IMR-90 (cell line): ENCODE measurements at regions not wholly inside any gene's neighbourhood (a gene's known extent, or its start where the extent isn't known, plus 50 kb on each side); places are given as distances from the start of the nearest gene placed in this dataset.

Source experiments
- ATAC-seq: fragments of 200-7000 bp; cut with Tn5 transposase; 2 replicates; pipeline ENCODE4 v1.9.1; 2020; ENCODE audit warnings: low read depth, mild to moderate bottlenecking, moderate library complexity
- BruUV-seq: library from RNA; stranded (reverse); fragments of 400-500 nt; replicated peaks from 2 replicates; lab custom pipeline; 2021; lab: Mats Ljungman, UMichigan
- CTCF ChIA-PET: fragments of 300-600 bp; formaldehyde crosslinking; extraction: SDS; loops from one replicate; lab custom pipeline; 2021; ENCODE audit warnings: antibody characterized with exemption; lab: Yijun Ruan, JAX
- POLR2A ChIA-PET: fragments of 300-600 bp; sonication (Branson Sonifier 250); formaldehyde crosslinking; loops from one replicate; lab custom pipeline; 2022; ENCODE audit warnings: antibody characterized with exemption; ENCODE audit not compliant: unreplicated experiment; lab: Charles Lee
- DNase-seq: peaks from one replicate; pipeline ENCODE4 v3.0.0; 2013
- H2AFZ ChIP-seq: replicated peaks from 2 replicates; pipeline ENCODE3; 2013; ENCODE audit warnings: low read length, mild to moderate bottlenecking; ENCODE audit not compliant: poor library complexity
- H2AK5ac ChIP-seq: 2 replicates; pipeline ENCODE4 v1.6.1; 2013; ENCODE audit warnings: low read depth, low read length, inconsistent platforms
- H2AK9ac ChIP-seq: replicated peaks from 2 replicates; pipeline ENCODE3; 2013; ENCODE audit warnings: mild to moderate bottlenecking, low read depth, low read length, moderate library complexity; ENCODE audit not compliant: poor library complexity
- H2BK120ac ChIP-seq: 2 replicates; pipeline ENCODE4 v1.6.1; 2013; ENCODE audit warnings: low read depth, low read length, inconsistent platforms
- H2BK15ac ChIP-seq: 3 replicates; pipeline ENCODE4 v1.6.1; 2013; ENCODE audit warnings: low read depth, low read length, inconsistent platforms
- H2BK20ac ChIP-seq: 2 replicates; pipeline ENCODE4 v1.6.1; 2013; ENCODE audit warnings: low read depth, mild to moderate bottlenecking, inconsistent platforms, low read length, moderate library complexity
- H2BK5ac ChIP-seq: 2 replicates; pipeline ENCODE4 v1.6.1; 2013; ENCODE audit warnings: mild to moderate bottlenecking, low read depth, low read length, inconsistent platforms; ENCODE audit not compliant: poor library complexity, severe bottlenecking
- H3K14ac ChIP-seq: replicated peaks from 2 replicates; pipeline ENCODE4 v1.6.1; 2013; ENCODE audit warnings: low read depth, low read length, inconsistent platforms
- H3K18ac ChIP-seq: 2 replicates; pipeline ENCODE4 v1.6.1; 2013; ENCODE audit warnings: low read depth, low read length, control low read depth
- H3K23ac ChIP-seq: 2 replicates; pipeline ENCODE4 v1.6.1; 2013; ENCODE audit warnings: low read depth, low read length, inconsistent platforms
- H3K27ac ChIP-seq: 2 replicates; pipeline ENCODE4 v1.5.1; 2013; ENCODE audit warnings: mild to moderate bottlenecking, control low read depth, low read length; ENCODE audit not compliant: insufficient read depth
- H3K27me3 ChIP-seq: 2 replicates; pipeline ENCODE4 v1.6.1; 2013; ENCODE audit warnings: low read length; ENCODE audit not compliant: control insufficient read depth, insufficient read depth
- H3K36me3 ChIP-seq: 2 replicates; pipeline ENCODE4 v1.6.1; 2013; ENCODE audit warnings: low read length, mixed read lengths; ENCODE audit not compliant: control insufficient read depth, insufficient read depth
- H3K4ac ChIP-seq: 2 replicates; pipeline ENCODE4 v1.6.1; 2013; ENCODE audit warnings: low read depth, low read length, inconsistent platforms
- H3K4me1 ChIP-seq: 2 replicates; pipeline ENCODE4 v1.6.1; 2013; ENCODE audit warnings: low read length, mixed read lengths; ENCODE audit not compliant: control insufficient read depth, insufficient read depth
- H3K4me2 ChIP-seq: 2 replicates; pipeline ENCODE4 v1.6.1; 2013; ENCODE audit warnings: low read depth, mild to moderate bottlenecking, control low read depth, low read length, moderate library complexity
- H3K4me3 ChIP-seq: 2 replicates; pipeline ENCODE4 v1.5.1; 2013; ENCODE audit warnings: low read depth, mild to moderate bottlenecking, control low read depth, low read length, moderate library complexity; ENCODE audit not compliant: insufficient read depth
- H3K56ac ChIP-seq: 2 replicates; pipeline ENCODE4 v1.6.1; 2013; ENCODE audit warnings: low read length, inconsistent platforms; ENCODE audit not compliant: insufficient read depth; ENCODE audit errors: extremely low read depth
- H3K79me1 ChIP-seq, 2 experiments: 2 replicates each; pipeline ENCODE4 v1.6.1; 2013; ENCODE audit warnings: low read length in 2 of 2, inconsistent platforms in 1 of 2, low read depth in 1 of 2
- H3K9ac ChIP-seq: 2 replicates; pipeline ENCODE4 v1.6.1; 2013; ENCODE audit warnings: low read depth, low read length, control low read depth
- H3K9me1 ChIP-seq: 2 replicates; pipeline ENCODE4 v1.6.1; 2013; ENCODE audit warnings: low read length, inconsistent platforms; ENCODE audit not compliant: insufficient read depth
- H3K9me3 ChIP-seq: 2 replicates; pipeline ENCODE4 v1.6.1; 2013; ENCODE audit warnings: low read length; ENCODE audit not compliant: control insufficient read depth, insufficient read depth
- H4K20me1 ChIP-seq: 2 replicates; pipeline ENCODE4 v1.6.1; 2013; ENCODE audit warnings: low read length, inconsistent platforms; ENCODE audit not compliant: insufficient read depth
- H4K5ac ChIP-seq: 2 replicates; pipeline ENCODE4 v1.6.1; 2013; ENCODE audit warnings: mild to moderate bottlenecking, low read depth, low read length, control low read depth
- H4K8ac ChIP-seq, 2 experiments: 2 replicates each; pipeline ENCODE4 v1.6.1; 2013; ENCODE audit warnings: low read depth in 2 of 2, low read length in 2 of 2, control low read depth in 1 of 2, inconsistent platforms in 1 of 2
- H4K91ac ChIP-seq: 2 replicates; pipeline ENCODE4 v1.6.1; 2013; ENCODE audit warnings: low read depth, low read length, inconsistent platforms; ENCODE audit not compliant: insufficient read depth
- BHLHE40 ChIP-seq: fragments of 150-350 bp; IDR thresholded peaks from 2 replicates; pipeline ENCODE4 v1.6.1; 2016; ENCODE audit warnings: mild to moderate bottlenecking, low read depth, low read length
- CEBPB ChIP-seq: IDR thresholded peaks from 2 replicates; pipeline ENCODE4 v1.6.1; 2012; ENCODE audit warnings: low read depth, low read length, improper control_type of control experiment
- CHD1 ChIP-seq: IDR thresholded peaks from 2 replicates; pipeline ENCODE4 v1.6.1; 2012; ENCODE audit warnings: low read depth, low read length, improper control_type of control experiment
- CTCF ChIP-seq: conservative IDR thresholded peaks from 2 replicates; pipeline ENCODE4 v1.5.1; 2012; ENCODE audit warnings: mild to moderate bottlenecking, low read depth, low read length, improper control_type of control experiment
- ELK1 ChIP-seq: fragments of 150-350 bp; IDR thresholded peaks from 2 replicates; pipeline ENCODE4 v1.6.1; 2016; ENCODE audit warnings: low read depth, mild to moderate bottlenecking, low read length, moderate library complexity, borderline replicate concordance
- FOS ChIP-seq: fragments of 150-350 bp; IDR thresholded peaks from 2 replicates; pipeline ENCODE4 v1.6.1; 2016; ENCODE audit warnings: low read depth, low read length
- MAFK ChIP-seq: IDR thresholded peaks from 2 replicates; pipeline ENCODE4 v1.6.1; 2012; ENCODE audit warnings: low read depth, low read length, improper control_type of control experiment
- MAZ ChIP-seq: IDR thresholded peaks from 2 replicates; pipeline ENCODE4 v1.6.1; 2012; ENCODE audit warnings: low read depth, mild to moderate bottlenecking, low read length, improper control_type of control experiment, moderate library complexity, borderline replicate concordance
- MXI1 ChIP-seq: IDR thresholded peaks from 2 replicates; pipeline ENCODE4 v1.6.1; 2012; ENCODE audit warnings: low read depth, mild to moderate bottlenecking, low read length, moderate library complexity, borderline replicate concordance
- NFE2L2 ChIP-seq: fragments of 150-350 bp; IDR thresholded peaks from 2 replicates; pipeline ENCODE4 v1.6.1; 2016; ENCODE audit warnings: low read depth, mild to moderate bottlenecking, low read length
- POLR2A ChIP-seq: IDR thresholded peaks from 2 replicates; pipeline ENCODE4 v1.6.1; 2012; ENCODE audit warnings: mild to moderate bottlenecking, low read depth, low read length
- RAD21 ChIP-seq: IDR thresholded peaks from 2 replicates; pipeline ENCODE4 v1.6.1; 2012; ENCODE audit warnings: low read length, improper control_type of control experiment
- RCOR1 ChIP-seq: IDR thresholded peaks from 2 replicates; pipeline ENCODE4 v1.6.1; 2012; ENCODE audit warnings: mild to moderate bottlenecking, low read length, improper control_type of control experiment; ENCODE audit not compliant: insufficient replicate concordance
- RFX5 ChIP-seq: IDR thresholded peaks from 2 replicates; pipeline ENCODE4 v1.8.0; 2012; ENCODE audit warnings: low read depth, mild to moderate bottlenecking, low read length, moderate library complexity
- SMC3 ChIP-seq: fragments of 150-350 bp; IDR thresholded peaks from 2 replicates; pipeline ENCODE4 v1.6.1; 2016; ENCODE audit warnings: low read depth, mild to moderate bottlenecking, antibody characterized with exemption, low read length, moderate library complexity
- WGBS, 2 experiments: methylation state at CpG; one replicate each; pipeline versions ENCODE4 v1.1.5 to v1.1.7; 2013; ENCODE audit warnings: missing lambda C conversion rate in 2 of 2; ENCODE audit not compliant: insufficient read length in 1 of 2; ENCODE audit errors: extremely low coverage in 2 of 2; 5-methylcytosine and 5-hydroxymethylcytosine counted together
- dilution Hi-C: fragments of 300-500 bp; cut with HindIII; formaldehyde crosslinking; loops from one replicate; pipeline ENCODE4 v1.14.3; 2018; ENCODE audit warnings: low sequenced_read_pairs; ENCODE audit not compliant: unreplicated experiment
- in situ Hi-C: fragments of 300-500 bp; cut with MboI; formaldehyde crosslinking; loops from 3 replicates; pipeline ENCODE4 v1.14.3; 2019; ENCODE audit warnings: low sequenced_read_pairs, inconsistent platforms, mixed read lengths
- intact Hi-C: fragments of 100-400 bp; cut with micrococcal nuclease; formaldehyde crosslinking; loops from 2 replicates; pipeline ENCODE4 v1.10.0; 2022
- TF ChIP-seq, protein P1 (sequence below): fragments of 150-350 bp; IDR thresholded peaks from 2 replicates; pipeline ENCODE4 v1.6.1; 2017; ENCODE audit warnings: mild to moderate bottlenecking, antibody characterized with exemption, low read length, low read depth

DNA sequence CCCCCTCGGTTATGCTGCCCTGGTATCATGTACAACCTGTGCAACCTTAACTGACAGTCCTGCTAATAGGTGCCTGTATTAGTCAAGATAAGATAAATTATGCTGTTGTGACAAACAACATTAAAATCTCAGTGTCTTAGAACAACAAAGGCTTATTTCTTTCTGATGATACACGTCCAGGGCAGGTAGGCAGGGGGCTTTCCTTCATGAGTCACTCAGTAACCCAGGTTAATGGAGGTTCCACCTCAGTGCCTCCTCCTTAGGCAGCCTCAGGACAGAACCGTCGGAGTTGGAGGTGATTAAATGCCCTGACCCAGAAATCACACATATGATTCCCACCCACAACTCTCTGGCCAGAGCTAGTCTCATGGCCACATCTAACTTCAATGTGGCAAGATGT is 94.6 kb upstream of the CASZ1 start:
- ChIA-PET CTCF (no interaction called here), POLR2A (no interaction called here)
- Histone ChIP-seq H3K4me1 (no peaks in the 10 kb centered on the region), H2AK9ac (no peak overlapping the region), H4K8ac (no peak overlapping the region), H3K79me1 (no peaks in the 10 kb centered on the region), H3K14ac (no peak overlapping the region), H4K5ac (no peak overlapping the region), H3K9ac (no peak overlapping the region), H2BK5ac (no peak overlapping the region), H3K18ac (no peak overlapping the region), H3K9me3 (no peaks in the 10 kb centered on the region), H4K91ac (no peak overlapping the region), H3K9me1 (no peaks in the 10 kb centered on the region), H2AK5ac (no peak overlapping the region), H3K23ac (no peak overlapping the region), H2AFZ (no peak overlapping the region), H2BK120ac (no peak overlapping the region), H3K36me3 (no peaks in the 10 kb centered on the region), H3K27ac (no peak overlapping the region), H2BK15ac (no peak overlapping the region), H2BK20ac (no peak overlapping the region), H4K20me1 (no peaks in the 10 kb centered on the region), H3K4me2 (no peak overlapping the region), H3K27me3 (peaks cover 44% of the 10 kb centered on the region), H3K56ac (no peak overlapping the region), H3K4me3 (no peak overlapping the region), H3K4ac (no peak overlapping the region)
- dilution Hi-C loops (no loop called here), intact Hi-C loops (no loop called here), in situ Hi-C loops (no loop called here)
- WGBS, 2 experiments, result no CpG with 5 or more reads among the region's 4 CpGs
- DNase-seq (no peak), ATAC-seq (no peak)
- no TSS peak for BruUV-seq
- TF ChIP-seq POLR2A, result no peak
- no peak for TF ChIP-seq CTCF
- TF ChIP-seq RCOR1, result no peak
- no peak for TF ChIP-seq BHLHE40
- TF ChIP-seq, protein P1, sequence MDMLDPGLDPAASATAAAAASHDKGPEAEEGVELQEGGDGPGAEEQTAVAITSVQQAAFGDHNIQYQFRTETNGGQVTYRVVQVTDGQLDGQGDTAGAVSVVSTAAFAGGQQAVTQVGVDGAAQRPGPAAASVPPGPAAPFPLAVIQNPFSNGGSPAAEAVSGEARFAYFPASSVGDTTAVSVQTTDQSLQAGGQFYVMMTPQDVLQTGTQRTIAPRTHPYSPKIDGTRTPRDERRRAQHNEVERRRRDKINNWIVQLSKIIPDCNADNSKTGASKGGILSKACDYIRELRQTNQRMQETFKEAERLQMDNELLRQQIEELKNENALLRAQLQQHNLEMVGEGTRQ, result no peak
- TF ChIP-seq CHD1, result no peak
- no peak for TF ChIP-seq MXI1
- TF ChIP-seq RFX5, result no peak
- TF ChIP-seq CEBPB, result no peak
- TF ChIP-seq NFE2L2, result no peak
- no peak for TF ChIP-seq SMC3
- TF ChIP-seq MAFK, result no peak
- no peak for TF ChIP-seq MAZ
- TF ChIP-seq ELK1, result no peak
- TF ChIP-seq FOS, result no peak
- no peak for TF ChIP-seq RAD21
